ENCODE measurements at regions not wholly inside any gene's neighbourhood (a gene's known extent, or its start where the extent isn't known, plus 50 kb on each side); places are given as distances from the start of the nearest gene placed in this dataset.

- TF ChIP-seq, protein P1, sequence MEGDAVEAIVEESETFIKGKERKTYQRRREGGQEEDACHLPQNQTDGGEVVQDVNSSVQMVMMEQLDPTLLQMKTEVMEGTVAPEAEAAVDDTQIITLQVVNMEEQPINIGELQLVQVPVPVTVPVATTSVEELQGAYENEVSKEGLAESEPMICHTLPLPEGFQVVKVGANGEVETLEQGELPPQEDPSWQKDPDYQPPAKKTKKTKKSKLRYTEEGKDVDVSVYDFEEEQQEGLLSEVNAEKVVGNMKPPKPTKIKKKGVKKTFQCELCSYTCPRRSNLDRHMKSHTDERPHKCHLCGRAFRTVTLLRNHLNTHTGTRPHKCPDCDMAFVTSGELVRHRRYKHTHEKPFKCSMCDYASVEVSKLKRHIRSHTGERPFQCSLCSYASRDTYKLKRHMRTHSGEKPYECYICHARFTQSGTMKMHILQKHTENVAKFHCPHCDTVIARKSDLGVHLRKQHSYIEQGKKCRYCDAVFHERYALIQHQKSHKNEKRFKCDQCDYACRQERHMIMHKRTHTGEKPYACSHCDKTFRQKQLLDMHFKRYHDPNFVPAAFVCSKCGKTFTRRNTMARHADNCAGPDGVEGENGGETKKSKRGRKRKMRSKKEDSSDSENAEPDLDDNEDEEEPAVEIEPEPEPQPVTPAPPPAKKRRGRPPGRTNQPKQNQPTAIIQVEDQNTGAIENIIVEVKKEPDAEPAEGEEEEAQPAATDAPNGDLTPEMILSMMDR (IDR thresholded peaks at IDR 0.05; ENCODE audit: low read depth, low read length, missing control alignments) = no peak
- no peak overlapping the region for H3K4me3 ChIP-seq (ENCODE audit: low read depth, low read length)
- DNase-seq (ENCODE audit: low read depth) = no peak
- in situ Hi-C loops (cut with HindIII; ENCODE audit: low sequenced_read_pairs) = no loop called here
These were observed 361.3 kb upstream of the BTBD3 start for GRCh38 chr20:11556410-11556809.

DNA sequence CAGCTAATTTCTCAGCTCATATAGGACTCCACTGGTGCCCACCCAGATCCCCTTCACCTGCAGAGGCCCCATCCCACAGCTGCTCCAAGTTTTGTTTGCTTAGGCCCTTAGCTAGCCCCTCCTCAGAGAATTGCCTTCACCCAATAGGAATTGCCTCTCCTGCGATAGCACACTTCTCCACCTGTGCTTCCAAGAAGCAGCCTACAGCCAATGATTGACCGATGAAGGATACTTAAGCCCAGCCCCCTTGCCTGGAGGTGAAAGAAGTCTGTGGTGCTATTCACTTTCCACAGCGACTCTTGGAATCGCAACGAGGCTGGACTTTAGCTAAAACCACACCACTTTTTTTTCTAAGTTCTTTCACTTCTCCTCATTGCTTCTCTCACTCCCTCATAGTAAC is 353.2 kb upstream of the BTBD3 start:
- H3K4me3 ChIP-seq (ENCODE audit: low read depth, low read length) = no peak overlapping the region
- TF ChIP-seq, protein P1 (IDR thresholded peaks at IDR 0.05; ENCODE audit: low read depth, low read length, missing control alignments) = no peak
- DNase-seq (ENCODE audit: low read depth) = no peak
- in situ Hi-C loops (cut with HindIII; ENCODE audit: low sequenced_read_pairs) = no loop called here

- in situ Hi-C loops (cut with HindIII; ENCODE audit: low sequenced_read_pairs) = no loop called here
- H3K4me3 ChIP-seq (ENCODE audit: low read depth, low read length) = no peak overlapping the region
- no peak for DNase-seq (ENCODE audit: low read depth)
- TF ChIP-seq, protein P1 (IDR thresholded peaks at IDR 0.05; ENCODE audit: low read depth, low read length, missing control alignments) = no peak
These were observed 348.5 kb upstream of the BTBD3 start for GRCh38 chr20:11569163-11569562.

DNA sequence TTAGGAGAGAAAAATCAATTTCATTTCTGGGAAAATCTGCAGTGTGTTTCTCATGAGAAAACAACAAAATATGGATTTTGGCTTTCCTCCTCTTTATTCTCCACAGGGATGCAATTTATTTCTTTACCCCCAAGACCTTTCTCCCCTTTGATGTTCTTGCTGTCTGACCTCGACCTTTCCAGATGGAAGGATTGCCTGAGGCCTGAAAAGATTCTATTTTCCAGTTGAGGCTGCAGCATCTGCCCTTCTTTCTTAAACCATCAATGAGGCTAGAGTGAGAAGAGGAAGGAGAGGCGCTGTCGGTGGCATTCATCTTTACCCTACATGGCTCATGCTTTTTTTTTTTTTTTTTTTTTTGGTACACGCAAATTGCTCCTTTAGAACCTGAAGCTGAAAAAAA is 344.2 kb upstream of the BTBD3 start:
- no peak for DNase-seq (ENCODE audit: low read depth)
- H3K4me3 ChIP-seq (ENCODE audit: low read depth, low read length) = no peak overlapping the region
- in situ Hi-C loops (cut with HindIII; ENCODE audit: low sequenced_read_pairs) = no loop called here
- TF ChIP-seq, protein P1 (IDR thresholded peaks at IDR 0.05; ENCODE audit: low read depth, low read length, missing control alignments) = no peak

- TF ChIP-seq, protein P1 (IDR thresholded peaks at IDR 0.05; ENCODE audit: low read depth, low read length, missing control alignments) = no peak
- DNase-seq (ENCODE audit: low read depth) = no peak
- H3K4me3 ChIP-seq (ENCODE audit: low read depth, low read length) = no peak overlapping the region
- in situ Hi-C loops (cut with HindIII; ENCODE audit: low sequenced_read_pairs) = no loop called here
These were observed 336.4 kb upstream of the BTBD3 start for GRCh38 chr20:11581271-11581670.

DNA sequence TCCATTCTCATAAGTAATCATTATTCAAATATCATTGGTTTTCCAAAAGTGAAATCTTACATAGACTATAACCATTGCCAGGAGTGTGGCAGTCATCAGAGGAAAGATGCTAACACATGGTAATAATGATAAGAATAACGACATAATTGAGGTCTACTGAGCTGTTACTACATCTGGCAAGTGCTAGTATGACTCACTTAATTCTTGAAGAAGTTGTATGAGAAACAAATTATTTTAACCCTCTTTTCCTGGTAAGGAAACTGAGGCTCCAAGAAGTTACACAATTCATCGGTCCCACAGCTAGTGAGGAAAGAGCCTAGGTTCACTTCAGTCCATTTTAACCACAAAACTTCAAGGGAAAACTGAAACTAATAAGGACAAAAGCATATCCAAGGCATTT is 335.6 kb upstream of the BTBD3 start:
- no peak for DNase-seq (ENCODE audit: low read depth)
- TF ChIP-seq, protein P1 (IDR thresholded peaks at IDR 0.05; ENCODE audit: low read depth, low read length, missing control alignments) = no peak
- in situ Hi-C loops (cut with HindIII; ENCODE audit: low sequenced_read_pairs) = no loop called here
- H3K4me3 ChIP-seq (ENCODE audit: low read depth, low read length) = no peak overlapping the region

Measured in astrocyte of the cerebellum (primary cell).